CD4-positive, alpha-beta T cell treated with Interleukin-15 for 4 hours (primary cell): ENCODE measurements at regions not wholly inside any gene's neighbourhood (a gene's known extent, or its start where the extent isn't known, plus 50 kb on each side); places are given as distances from the start of the nearest gene placed in this dataset.

Source experiments
- DNase-seq: peaks from one replicate; pipeline ENCODE4 v3.0.0-alpha.2; 2020; ENCODE audit warnings: low spot score

- no peak for DNase-seq
Observed at GRCh38 chr15:66615846-66616245, 50.0 kb upstream of the LCTL start.

DNA sequence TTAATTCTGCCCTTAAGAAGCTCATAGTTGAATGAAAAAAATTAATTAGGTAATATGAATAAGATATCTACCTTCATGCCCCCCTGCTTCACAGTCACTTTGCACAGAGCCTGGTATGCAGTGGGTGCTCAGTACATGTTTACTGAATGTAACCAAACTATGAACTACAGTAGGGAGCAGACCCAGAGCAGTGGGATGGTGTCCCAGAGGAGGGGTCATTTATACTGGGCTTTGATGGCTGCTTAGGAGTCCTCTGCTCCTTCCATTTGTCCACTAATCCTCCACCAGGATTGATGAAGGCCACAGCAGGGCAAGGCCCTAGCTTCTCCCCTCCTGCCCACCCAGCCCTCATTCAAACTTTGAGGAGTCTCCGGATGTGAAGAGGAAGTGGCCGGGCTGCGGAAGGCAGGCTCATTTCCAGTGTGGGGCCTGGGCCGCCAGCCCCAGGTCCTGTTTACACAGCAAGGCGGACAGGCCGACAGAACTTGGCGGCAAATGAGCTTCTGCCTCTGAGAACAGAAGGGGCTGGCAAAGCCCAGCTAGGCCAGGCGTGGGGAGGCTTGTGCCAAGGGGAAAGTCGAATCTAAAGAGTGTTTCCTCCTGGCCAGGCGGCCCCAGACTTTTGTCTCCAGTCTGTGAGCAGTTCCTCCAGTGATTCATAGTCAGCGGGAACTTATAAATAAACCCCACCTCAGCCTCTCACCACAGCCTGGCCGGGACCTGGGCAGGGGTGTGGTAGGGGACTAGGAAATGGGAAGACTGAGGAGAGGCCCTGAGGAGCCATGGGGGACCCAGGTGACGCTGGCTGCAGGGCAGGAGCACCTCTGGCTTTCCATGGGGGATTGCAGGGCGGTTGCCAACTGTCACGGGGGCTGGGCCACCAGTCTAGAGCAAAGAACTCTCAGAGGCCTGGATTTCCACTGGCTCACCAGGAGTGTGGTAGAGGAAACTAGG is 51.6 kb upstream of the LCTL start:
- DNase-seq, result no peak

DNA sequence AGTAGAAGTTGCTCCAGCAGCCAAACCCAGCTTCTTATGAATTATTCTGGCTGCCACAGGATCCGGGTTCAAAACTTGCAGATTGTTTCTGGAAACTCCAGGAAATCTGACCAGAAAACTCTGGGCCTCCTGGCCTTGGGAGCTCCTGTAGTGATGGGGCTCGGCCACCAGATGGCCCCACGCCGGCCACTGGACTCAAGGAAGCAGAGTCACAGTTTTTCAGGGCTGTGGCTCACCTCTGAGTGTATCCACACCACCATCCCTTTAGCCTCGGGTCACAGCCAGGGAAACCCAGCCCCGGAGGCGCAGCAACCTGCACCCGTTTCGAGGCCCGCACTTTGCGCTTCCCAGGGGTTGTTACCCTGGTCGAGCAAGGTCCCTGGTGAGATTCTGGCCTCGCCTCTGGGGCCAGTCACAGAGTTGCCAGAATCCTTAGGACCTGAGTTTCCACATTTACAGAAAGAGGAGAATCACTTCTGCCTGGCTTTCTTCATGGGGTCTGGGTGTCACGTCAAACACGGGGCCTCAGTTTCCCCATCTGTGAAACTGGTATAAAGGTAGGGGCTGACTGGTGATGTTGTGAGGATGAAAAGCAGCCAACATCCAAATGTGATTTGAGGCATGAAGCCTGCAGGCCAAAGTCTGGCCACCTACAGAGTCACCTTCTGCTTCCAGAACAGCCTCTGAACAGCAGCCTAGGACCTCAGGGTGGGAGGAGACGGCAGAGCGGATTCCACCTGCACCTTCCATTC is 53.5 kb upstream of the LCTL start:
- DNase-seq, result peak; percentile 23

GRCh38 chr15:66620341-66620740 is 54.5 kb upstream of the LCTL start:
- DNase-seq, result no peak

- no peak for DNase-seq
Observed at GRCh38 chr15:66620744-66621344, 55.0 kb upstream of the LCTL start.

DNA sequence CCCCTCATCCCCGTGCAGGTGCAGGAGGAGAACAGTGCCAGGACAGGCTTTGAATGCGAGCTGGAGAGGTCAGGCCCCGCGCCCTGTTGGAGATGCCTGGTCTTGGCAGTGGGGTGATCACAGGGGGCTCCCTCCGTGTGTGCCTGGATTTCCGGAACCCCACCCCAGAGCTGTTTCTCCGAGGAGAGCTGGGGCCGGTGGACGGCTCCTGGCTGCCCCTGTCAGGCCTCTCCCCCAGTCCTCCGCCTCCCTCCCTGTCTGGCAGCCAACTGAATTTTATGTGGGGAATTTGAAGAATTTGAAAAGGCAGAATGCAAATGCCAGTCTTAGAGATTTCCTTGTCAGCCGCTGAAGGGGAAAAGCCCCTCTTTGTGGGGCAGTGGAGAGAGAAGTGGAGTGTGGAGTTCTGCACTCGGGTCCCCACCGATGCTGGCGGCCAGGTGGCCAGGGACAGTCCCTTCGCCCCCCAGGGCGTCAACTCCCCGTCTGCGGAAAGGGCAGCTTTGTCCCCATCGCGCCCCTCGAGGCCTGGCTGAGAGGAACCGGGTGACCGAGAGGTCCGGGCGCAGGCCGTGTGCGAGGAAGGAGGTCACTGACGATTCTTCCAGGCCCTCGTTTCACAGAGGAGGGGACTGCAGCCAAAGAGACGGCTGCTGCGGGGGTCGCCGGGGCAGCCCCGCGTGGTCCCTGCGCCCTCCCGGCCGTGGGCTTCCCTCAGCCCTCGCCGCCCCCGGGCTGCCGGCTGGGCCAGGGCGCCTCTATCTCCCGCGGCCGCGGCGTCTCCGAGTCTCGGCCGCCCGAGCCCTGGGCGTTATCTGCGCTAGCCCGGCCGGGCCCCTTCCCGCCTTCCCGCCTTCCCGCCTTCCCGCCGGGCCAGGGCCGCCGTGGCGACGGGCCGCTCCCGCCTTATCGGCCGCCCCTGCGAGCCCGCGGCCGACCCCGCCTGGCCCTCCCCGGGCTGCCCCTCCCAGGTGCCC is 56.0 kb upstream of the LCTL start:
- DNase-seq, result no peak

GRCh38 chr15:66622591-66623022 is 56.8 kb upstream of the LCTL start:
- no peak for DNase-seq

DNA sequence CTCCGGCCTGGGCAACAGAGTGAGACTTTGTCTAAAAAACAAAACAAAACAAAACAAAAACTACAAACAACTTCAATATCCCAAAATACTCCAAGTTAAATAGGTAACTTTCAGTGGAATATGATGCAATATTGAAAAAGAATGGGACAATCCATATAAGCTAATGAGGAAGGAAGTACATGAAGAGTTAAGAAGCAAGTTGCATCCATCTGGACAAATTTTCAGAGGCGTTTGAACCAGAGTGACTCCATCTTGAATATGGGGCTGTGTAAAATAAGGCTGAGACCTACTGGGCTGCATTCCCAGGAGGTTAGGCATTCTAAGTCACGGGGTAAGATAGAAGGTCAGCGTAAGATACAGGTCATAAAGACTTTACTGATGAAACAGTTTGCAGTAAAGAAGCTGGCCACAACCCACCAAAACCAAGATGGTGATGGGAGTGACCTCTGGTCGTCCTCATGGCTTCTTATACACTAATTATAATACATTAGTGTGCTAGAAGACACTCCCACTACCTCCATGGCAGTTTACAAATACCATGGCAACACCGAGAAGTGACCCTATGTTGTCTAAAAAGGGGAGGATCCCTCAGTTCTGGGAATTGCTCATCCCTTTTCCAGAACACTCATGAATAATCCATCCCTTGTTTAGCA is 58.1 kb upstream of the LCTL start:
- no peak for DNase-seq

DNA sequence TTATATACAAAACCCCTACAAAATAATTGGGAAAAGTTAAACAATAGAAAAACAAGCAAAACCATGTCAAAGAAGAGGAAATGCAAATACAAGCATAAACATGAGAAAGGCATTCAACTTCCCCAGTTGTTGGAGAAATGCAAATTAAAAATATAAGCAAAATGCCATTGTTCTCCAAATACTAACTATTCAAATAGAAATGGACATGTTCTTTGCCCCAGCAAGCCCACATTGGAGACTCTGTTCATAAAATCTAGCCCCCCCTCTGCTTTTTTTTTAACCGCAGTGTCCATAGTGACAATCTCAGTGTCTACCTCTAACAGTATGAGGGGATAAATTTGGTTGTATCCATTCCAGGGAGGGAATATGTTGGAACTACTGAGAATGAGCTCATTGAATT is 59.7 kb upstream of the LCTL start:
- no peak for DNase-seq

GRCh38 chr15:66625974-66626373 is 60.2 kb upstream of the LCTL start:
- no peak for DNase-seq

GRCh38 chr15:66628976-66629723 is 63.4 kb upstream of the LCTL start:
- DNase-seq, result no peak

DNA sequence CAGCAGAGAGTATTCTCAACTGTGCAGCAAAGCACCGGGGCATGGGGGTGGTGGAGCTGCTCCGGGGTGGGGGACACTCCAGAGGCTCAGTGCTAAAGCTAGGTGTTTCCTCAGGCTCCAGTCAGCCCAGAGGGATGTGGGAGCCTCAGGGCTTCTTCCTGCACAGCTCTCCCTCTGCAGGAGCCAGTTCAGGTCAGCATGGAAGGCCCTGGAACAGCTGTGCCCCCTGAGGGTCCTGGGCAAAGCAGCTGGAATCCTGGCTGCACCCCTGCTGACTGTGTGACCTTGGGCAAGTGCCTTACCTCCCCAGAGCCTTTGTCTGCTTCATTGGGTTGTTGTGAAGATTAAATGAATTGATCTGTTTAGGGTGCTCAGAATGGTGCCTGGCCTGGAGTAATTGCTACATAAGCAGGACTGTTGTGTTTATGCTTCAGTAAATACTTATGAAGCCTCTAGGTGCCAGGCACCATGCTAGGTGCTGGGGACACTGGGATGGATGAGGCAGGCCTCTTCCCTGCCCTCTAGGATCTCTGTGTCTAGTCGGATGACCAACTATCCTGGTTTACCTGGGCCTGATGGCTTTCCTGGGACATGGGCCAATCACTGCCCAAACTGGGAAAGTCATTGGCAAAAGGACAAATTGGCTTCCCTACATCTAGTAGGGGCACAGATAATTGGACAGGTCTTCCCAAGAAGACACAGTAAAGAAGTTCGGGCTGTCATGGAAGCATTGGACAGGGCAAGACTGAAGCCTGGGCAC is 64.2 kb upstream of the LCTL start:
- no peak for DNase-seq

DNA sequence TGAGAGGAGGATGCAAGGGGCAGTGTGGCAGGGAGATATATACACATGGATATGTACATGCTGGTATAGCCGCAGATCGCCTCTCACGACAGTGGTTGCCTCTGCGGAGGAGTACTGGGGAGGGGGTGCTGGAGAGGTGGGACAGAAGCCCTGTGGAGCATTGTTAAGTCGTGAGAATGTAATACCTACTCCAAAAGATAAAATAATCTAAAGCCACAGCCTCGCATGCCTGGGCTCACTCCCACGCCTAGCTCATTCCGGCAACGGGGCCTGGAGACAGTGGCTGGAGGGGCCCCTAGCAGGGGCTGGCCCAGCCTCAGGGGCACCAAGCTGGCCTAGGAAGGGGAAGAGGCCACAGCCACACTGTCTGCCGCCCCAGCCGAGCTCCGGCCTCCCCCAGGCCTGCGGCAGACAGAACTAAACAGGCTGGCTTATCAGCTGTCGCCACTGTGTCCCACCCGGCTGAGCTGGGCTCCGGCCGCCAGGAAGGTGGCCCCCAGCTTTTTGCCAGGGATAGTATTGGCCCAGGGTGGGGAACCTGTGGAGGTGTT is 65.1 kb upstream of the LCTL start:
- DNase-seq, result no peak

DNA sequence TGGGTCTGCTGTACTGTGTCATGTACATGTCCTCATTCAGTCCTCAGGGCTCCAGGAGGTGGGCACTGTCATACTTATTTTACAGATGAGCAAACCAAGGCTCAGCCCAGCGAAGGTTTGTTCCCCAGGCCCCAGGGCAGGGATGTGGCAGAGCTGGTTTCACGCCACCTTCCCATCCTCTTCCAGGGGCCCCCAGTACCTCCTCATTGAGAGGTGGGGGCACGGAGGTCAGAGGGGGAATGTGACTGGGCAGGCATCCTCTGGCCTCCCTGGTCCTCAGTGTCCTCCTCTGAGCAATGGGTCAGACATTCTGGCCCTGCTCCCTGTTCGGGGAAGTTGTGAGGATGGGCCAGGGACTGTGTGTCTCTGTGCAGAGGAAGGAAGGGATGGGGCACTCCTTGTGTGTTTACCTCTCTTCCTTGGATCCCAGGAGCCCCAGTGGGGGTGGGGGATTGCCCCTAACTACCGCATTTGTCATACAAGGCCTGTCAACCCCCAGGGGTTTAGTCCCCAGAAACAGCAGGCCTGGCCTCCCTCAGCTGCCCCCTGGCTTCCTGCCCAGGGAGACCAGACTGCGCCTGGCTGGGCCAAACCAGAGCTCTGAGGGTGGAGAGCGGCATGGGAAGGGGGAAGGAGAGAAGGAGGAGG is 65.9 kb upstream of the LCTL start:
- DNase-seq, result no peak

DNA sequence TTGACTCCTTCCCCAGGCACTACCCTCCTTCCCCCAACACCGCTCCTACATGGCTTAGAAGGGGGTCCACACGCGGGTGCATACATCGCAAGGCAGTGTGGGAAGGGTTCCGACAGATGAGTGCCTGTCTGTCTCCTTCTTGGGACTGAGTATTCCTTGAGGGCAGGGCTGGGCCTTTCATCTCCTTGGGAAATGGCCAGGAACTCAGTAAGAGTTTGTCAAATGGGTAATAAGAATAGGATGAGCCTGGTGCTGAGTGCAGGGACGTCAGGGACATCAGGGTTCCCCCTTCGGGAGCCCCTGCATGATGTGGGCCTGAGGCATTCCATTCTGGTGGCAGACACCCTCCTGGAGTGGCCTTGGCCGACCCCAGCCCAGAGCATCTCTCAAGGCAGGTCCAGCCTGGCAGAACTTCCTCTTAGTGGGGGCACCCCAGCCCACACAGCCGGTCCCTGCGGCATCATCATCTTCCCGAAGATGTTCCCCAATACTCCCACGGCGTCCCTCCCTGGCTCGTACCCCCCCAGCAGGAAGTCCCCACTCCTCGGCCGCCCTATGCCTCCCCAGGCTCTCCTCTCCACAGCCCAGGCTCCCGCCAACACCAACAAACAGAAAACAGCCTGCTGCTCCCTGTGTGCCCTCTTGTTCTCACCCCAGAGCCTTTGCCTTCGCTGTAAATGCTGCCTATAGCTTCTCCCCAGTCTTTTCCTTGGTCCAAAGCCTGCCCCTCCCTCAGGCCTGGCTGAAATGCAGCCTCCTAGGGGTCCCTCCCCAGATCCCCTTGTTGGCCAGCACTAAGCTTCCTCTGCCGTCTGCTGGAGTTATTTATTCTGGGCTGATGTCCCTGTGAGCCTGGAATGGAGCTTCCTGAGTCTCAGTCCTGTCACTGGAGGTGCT is 67.5 kb upstream of the LCTL start:
- DNase-seq, result no peak

- no peak for DNase-seq
Observed at GRCh38 chr15:66633938-66634250, 68.1 kb upstream of the LCTL start.

DNA sequence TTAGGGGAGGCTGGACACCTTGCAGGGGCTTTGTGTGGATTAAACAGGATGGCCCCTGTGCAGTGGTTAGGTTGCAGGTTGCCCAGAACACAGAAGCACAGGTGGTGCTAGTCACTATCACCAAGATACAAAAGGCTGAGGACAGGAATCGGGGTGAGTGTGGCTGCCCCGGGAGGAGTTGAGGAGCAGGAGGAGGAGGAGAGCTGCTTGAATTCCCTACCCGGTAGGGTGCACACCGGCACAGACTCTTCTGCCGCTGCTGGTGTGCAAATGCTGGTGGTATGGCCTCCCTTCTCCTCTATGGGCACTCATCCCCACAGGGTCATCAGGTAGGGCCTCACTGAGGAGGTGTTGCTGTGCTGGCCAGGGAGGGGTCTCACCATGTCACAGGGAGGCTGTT is 67.5 kb upstream of the SMAD6 start:
- no peak for DNase-seq

GRCh38 chr15:66635006-66635405 is 67.0 kb upstream of the SMAD6 start:
- DNase-seq, result no peak
